Upper lobe of left lung (tissue), 6 donors: ENCODE measurements at regions not wholly inside any gene's neighbourhood (a gene's known extent, or its start where the extent isn't known, plus 50 kb on each side); places are given as distances from the start of the nearest gene placed in this dataset.

ENCODE experiments used
- ATAC-seq, 2 donors: fragments of 200-7000 bp; cut with Tn5 transposase; one replicate each; pipeline ENCODE4 v1.9.1; 2022; ENCODE audit warnings: mild to moderate bottlenecking in 2 of 2, moderate library complexity in 2 of 2; ENCODE audit not compliant: low FRiP score in 2 of 2
- DNase-seq, 2 donors: peaks; one replicate each; pipeline ENCODE4 v3.0.0-alpha.2; 2019 to 2020
- H3K27ac ChIP-seq, 4 donors: fragments of 200-600 bp; sonication (generic); one replicate each; pipeline ENCODE4 v1.5.1; 2016 to 2019
- H3K27me3 ChIP-seq, 4 donors: fragments of 200-600 bp; sonication (generic); one replicate each; pipeline ENCODE4 v1.5.1; 2017 to 2019
- H3K36me3 ChIP-seq, 4 donors: fragments of 200-600 bp; sonication (generic); one replicate each; pipeline ENCODE4 v1.5.1; 2016 to 2019
- H3K4me1 ChIP-seq, 4 donors: fragments of 200-600 bp; sonication (generic); one replicate each; pipeline ENCODE4 v1.5.1; 2018 to 2019
- H3K4me3 ChIP-seq, 4 donors: fragments of 200-600 bp; sonication (generic); one replicate each; pipeline ENCODE4 v1.5.1; 2017 to 2019; ENCODE audit warnings: mild to moderate bottlenecking in 2 of 4, moderate library complexity in 1 of 4
- H3K9me3 ChIP-seq, 4 donors: fragments of 200-600 bp; sonication (generic); one replicate each; pipeline ENCODE4 v1.5.1; 2018 to 2019
- CTCF ChIP-seq, 6 experiments: fragments of 450-650 bp in 4 of 6; fragments of 200-600 bp in 2 of 6; sonication (generic) in 2 of 6; IDR thresholded peaks; one replicate each; pipeline ENCODE4 v1.5.1; 2016 to 2019; ENCODE audit warnings: antibody characterized with exemption in 6 of 6
- EP300 ChIP-seq, 4 donors: sonication (generic); formaldehyde crosslinking; IDR thresholded peaks; one replicate each; pipeline ENCODE4 v1.5.1; 2017; ENCODE audit warnings: antibody characterized with exemption in 4 of 4, control low read depth in 2 of 4
- POLR2A ChIP-seq, 4 donors: fragments of 450-650 bp; IDR thresholded peaks; one replicate each; pipeline ENCODE4 v1.5.1; 2016 to 2017; ENCODE audit warnings: antibody characterized with exemption in 4 of 4, mild to moderate bottlenecking in 2 of 4
- POLR2AphosphoS5 ChIP-seq, 2 donors: sonication (generic); formaldehyde crosslinking; IDR thresholded peaks; one replicate each; pipeline ENCODE4 v1.5.1; 2017; ENCODE audit warnings: antibody characterized with exemption in 2 of 2
- WGBS, 2 donors: methylation state at CpG; one replicate each; pipeline ENCODE4 v1.1.5; 2017 to 2018; 5-methylcytosine and 5-hydroxymethylcytosine counted together
- donor health status: DM: no; HTN: no; CAD: no; lungs with moderate emphysema.
- donor health status: DM: no; HTN: yes; CAD: no; lungs with severe emphysema.

- TF ChIP-seq POLR2A (IDR thresholded peaks at IDR 0.05) = no peak
- no peak for TF ChIP-seq POLR2AphosphoS5 (IDR thresholded peaks at IDR 0.05)
- H3K4me1 ChIP-seq = peaks cover 8 to 18% (median 11%) of the 10 kb centered on the region in 4 donors
- no peaks in the 10 kb centered on the region for H3K9me3 ChIP-seq
- H3K27ac ChIP-seq = no peak overlapping the region
- H3K4me3 ChIP-seq = no peak overlapping the region
- ATAC-seq (no peak), DNase-seq (no peak)
- H3K27me3 ChIP-seq = no peaks in the 10 kb centered on the region
- WGBS, 2 donors = 75 to 79% methylated on average over 7 of the region's 7 CpGs
- H3K36me3 ChIP-seq = no peaks in the 10 kb centered on the region
These were observed 191.8 kb downstream of the TOMM20 start for GRCh38 chr1:234936612-234937389.

DNA sequence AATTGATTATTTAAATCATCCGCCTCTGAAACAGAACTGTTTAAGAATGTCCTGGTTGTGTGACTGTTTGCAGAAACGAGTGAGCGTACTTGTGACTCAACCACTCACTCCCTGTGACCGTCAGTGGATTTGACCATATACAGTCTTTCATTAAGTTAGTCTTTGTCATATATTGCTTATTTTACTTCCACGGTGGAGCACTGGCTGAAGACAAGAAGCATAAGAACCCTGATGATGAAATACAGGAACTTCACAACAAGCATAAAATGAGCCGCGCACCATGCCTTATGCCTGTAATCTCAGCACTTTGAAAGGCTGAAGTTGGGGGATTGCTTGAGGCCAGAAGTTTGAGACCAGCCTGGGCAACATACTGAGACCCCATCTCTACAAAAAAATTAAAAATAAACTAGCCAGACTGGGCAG is 194.0 kb downstream of the TOMM20 start:
- 57 to 68% methylated on average over 7 of the region's 7 CpGs for WGBS, 2 donors
- Histone ChIP-seq H3K4me3 (no peak overlapping the region), H3K4me1 (peaks cover 8 to 18% (median 11%) of the 10 kb centered on the region in 4 donors), H3K36me3 (no peaks in the 10 kb centered on the region), H3K27ac (peak overlapping the region in 3 of 4 donors; percentile 43 to 70 (median 57)), H3K27me3 (no peaks in the 10 kb centered on the region), H3K9me3 (no peaks in the 10 kb centered on the region)
- peak in 1 of 2 donors; percentile 65 for ATAC-seq
- TF ChIP-seq POLR2A (IDR thresholded peaks at IDR 0.05) = peak in 1 of 4 donors; percentile 25
- TF ChIP-seq EP300 (IDR thresholded peaks at IDR 0.05) = no peak
- TF ChIP-seq CTCF (IDR thresholded peaks at IDR 0.05) = no peak
- TF ChIP-seq POLR2AphosphoS5 (IDR thresholded peaks at IDR 0.05) = peak; percentile 13 to 32
- peak in 1 of 2 donors; percentile 70 for DNase-seq

DNA sequence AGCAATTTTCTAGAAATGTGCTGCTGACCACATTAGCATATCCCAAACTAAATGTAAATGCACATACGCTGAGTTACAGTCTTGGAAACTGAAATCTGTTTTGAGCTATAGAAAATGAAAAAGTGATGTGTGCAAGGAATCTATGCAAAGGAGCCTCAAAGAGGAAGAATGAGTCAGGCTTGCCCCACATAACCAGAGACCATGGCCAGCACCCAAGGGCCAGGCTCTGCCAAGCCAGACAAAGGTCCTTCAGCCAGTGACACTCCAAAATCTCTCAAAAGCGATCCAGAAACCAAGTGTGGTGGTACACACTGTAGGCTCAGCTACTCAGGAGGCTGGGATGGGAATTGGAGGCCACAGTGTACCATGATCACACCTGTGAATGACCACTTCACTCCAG is 195.2 kb downstream of the TOMM20 start:
- H3K9me3 ChIP-seq = no peaks in the 10 kb centered on the region
- DNase-seq = peak in 1 of 2 donors; percentile 84
- H3K36me3 ChIP-seq = no peaks in the 10 kb centered on the region
- no peak overlapping the region for H3K4me3 ChIP-seq
- TF ChIP-seq EP300 (IDR thresholded peaks at IDR 0.05) (no peak), POLR2A (IDR thresholded peaks at IDR 0.05) (peak in 1 of 4 donors; percentile 12), CTCF (IDR thresholded peaks at IDR 0.05) (no peak), POLR2AphosphoS5 (IDR thresholded peaks at IDR 0.05) (peak in 1 of 2 donors; percentile 16)
- ATAC-seq = peak; percentile 81 to 87
- H3K27ac ChIP-seq = peak overlapping the region; percentile 43 to 70 (median 61)
- peaks cover 8 to 18% (median 11%) of the 10 kb centered on the region in 4 donors for H3K4me1 ChIP-seq
- no peaks in the 10 kb centered on the region for H3K27me3 ChIP-seq
- WGBS, 2 donors = 31 to 39% methylated on average over 2 of the region's 2 CpGs

- no peaks in the 10 kb centered on the region for H3K27me3 ChIP-seq
- H3K27ac ChIP-seq = peak overlapping the region in 2 of 4 donors; percentile 10 to 57
- ATAC-seq = peak in 1 of 2 donors; percentile 32
- TF ChIP-seq EP300 (IDR thresholded peaks at IDR 0.05) (no peak), CTCF (IDR thresholded peaks at IDR 0.05) (no peak), POLR2A (IDR thresholded peaks at IDR 0.05) (no peak), POLR2AphosphoS5 (IDR thresholded peaks at IDR 0.05) (no peak)
- no peaks in the 10 kb centered on the region for H3K36me3 ChIP-seq
- H3K4me1 ChIP-seq = peaks cover 8 to 18% (median 11%) of the 10 kb centered on the region in 4 donors
- H3K9me3 ChIP-seq = no peaks in the 10 kb centered on the region
- DNase-seq = no peak
- H3K4me3 ChIP-seq = no peak overlapping the region
- 85 to 94% methylated on average over 14 to 15 of the region's 15 CpGs for WGBS, 2 donors
These were observed 195.9 kb downstream of the TOMM20 start for GRCh38 chr1:234932511-234933430.

DNA sequence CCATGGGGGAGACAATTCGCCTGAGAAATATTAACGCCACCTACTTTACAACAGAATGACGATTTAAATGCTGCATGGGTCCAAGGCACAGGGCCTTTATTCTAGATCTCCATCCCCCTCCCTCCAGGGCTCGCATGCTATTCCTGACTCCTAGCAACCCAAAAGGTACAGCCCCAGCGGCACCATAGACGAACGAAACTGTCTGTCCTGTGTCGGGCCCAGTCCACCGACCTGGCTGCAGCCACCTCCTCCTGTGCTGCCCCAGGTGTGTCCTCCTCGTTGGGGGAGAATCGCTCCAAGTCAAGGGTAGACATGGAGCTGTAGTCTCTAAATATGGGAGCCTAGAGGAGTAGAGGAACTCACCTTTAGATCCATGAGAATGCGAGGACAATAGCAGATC is 196.5 kb downstream of the TOMM20 start:
- Histone ChIP-seq H3K9me3 (no peaks in the 10 kb centered on the region), H3K36me3 (no peaks in the 10 kb centered on the region), H3K4me1 (peaks cover 10 to 21% (median 15%) of the 10 kb centered on the region in 4 donors), H3K27me3 (no peaks in the 10 kb centered on the region), H3K27ac (no peak overlapping the region), H3K4me3 (no peak overlapping the region)
- ATAC-seq = no peak
- DNase-seq = peak in 1 of 2 donors; percentile 20
- TF ChIP-seq POLR2AphosphoS5 (IDR thresholded peaks at IDR 0.05) (no peak), EP300 (IDR thresholded peaks at IDR 0.05) (no peak), CTCF (IDR thresholded peaks at IDR 0.05) (no peak), POLR2A (IDR thresholded peaks at IDR 0.05) (no peak)
- 95 to 98% methylated on average over 12 of the region's 12 CpGs for WGBS, 2 donors
